Adrenal gland (tissue), 5 donors: ENCODE measurements at regions not wholly inside any gene's neighbourhood (a gene's known extent, or its start where the extent isn't known, plus 50 kb on each side); places are given as distances from the start of the nearest gene placed in this dataset.

Source experiments
- CTCF ChIP-seq, 6 experiments: fragments of 450-650 bp in 4 of 6; fragments of 200-600 bp in 2 of 6; sonication (generic) in 1 of 6; IDR thresholded peaks; 1 replicate in 5 of 6; 2 replicates in 1 of 6; pipeline versions ENCODE4 v1.5.1 to v1.8.0; 2016 to 2021; ENCODE audit warnings: antibody characterized with exemption in 6 of 6, mild to moderate bottlenecking in 2 of 6, moderate library complexity in 1 of 6
- POLR2A ChIP-seq, 2 donors: fragments of 450-650 bp; IDR thresholded peaks; one replicate each; pipeline ENCODE4 v1.6.1; 2017; ENCODE audit warnings: antibody characterized with exemption in 2 of 2, mild to moderate bottlenecking in 2 of 2, moderate library complexity in 1 of 2
- donor health status: DM: no; HTN: no; CAD: no.

GRCh38 chr15:98546329-98546728 is 102.0 kb upstream of the IGF1R start:
- no peak for TF ChIP-seq CTCF (IDR thresholded peaks at IDR 0.05)
- no peak for TF ChIP-seq POLR2A (IDR thresholded peaks at IDR 0.05)
